ENCODE measurements at regions not wholly inside any gene's neighbourhood (a gene's known extent, or its start where the extent isn't known, plus 50 kb on each side); places are given as distances from the start of the nearest gene placed in this dataset.

DNA sequence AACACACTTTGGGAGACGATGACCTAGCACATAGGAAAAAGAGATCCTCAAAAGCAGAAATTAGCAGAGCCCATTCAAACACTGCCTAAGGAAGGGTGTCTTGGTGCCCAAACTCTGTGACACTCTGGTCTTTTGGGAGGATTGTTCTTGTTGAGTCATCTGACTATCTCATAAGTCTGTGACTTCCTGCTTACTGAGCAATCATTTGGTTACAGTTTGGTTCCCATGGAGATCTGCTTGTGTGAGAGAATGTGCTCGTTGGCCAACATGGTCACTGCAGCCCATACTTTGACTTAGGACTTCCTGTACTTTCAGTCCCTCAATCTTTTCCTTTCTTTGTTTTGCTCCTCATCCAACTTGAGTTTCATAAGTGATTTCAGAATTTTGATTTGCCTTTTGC lies 602.9 kb downstream of the NYAP2 start:
- DNase-seq: no peak

DNA sequence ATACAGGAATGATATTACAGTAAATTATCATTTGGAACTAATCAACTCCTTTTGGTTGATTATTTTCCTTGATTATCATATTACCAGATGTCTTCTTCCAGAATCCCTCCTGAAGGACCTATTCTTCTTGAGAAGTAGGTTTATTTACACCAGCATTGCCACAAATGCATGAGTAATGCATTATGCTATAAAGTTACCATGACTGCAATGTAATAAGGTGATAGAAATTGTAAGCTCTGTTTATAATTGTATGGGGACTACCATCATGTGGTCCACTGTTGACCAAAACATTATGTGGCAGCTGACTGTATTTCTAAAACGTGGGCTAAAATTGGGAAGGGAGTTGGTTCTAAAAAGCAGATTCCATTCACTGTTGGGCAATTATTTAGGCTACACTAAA lies 602.2 kb downstream of the NYAP2 start:
- no peak for DNase-seq

GRCh38 chr2:225999692-226000091 lies 600.2 kb downstream of the NYAP2 start:
- no peak for DNase-seq

GRCh38 chr2:225998653-225999052 lies 599.1 kb downstream of the NYAP2 start:
- DNase-seq: no peak

DNA sequence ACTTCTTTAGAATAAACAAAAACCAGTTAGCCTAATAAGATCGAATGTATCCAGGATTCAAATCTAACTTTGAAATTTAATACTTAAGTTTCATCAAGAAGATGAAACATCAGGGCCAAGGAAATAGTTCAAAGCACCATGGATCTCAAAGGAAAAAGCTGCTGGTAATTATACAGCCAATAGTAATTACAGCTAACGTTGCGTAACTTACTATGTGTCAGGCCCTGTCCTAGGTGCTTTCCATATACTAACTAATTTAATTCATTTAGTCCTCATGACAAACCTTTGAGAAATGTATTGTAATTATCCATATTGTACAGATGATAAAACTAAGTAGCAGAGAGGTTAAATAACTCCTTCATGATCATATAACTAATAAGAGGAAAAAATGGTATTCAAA lies 598.6 kb downstream of the NYAP2 start:
- DNase-seq: no peak

GRCh38 chr2:225996462-225996828 lies 596.9 kb downstream of the NYAP2 start:
- no peak for DNase-seq

GRCh38 chr2:225995796-225996461 lies 596.4 kb downstream of the NYAP2 start:
- DNase-seq: no peak

DNA sequence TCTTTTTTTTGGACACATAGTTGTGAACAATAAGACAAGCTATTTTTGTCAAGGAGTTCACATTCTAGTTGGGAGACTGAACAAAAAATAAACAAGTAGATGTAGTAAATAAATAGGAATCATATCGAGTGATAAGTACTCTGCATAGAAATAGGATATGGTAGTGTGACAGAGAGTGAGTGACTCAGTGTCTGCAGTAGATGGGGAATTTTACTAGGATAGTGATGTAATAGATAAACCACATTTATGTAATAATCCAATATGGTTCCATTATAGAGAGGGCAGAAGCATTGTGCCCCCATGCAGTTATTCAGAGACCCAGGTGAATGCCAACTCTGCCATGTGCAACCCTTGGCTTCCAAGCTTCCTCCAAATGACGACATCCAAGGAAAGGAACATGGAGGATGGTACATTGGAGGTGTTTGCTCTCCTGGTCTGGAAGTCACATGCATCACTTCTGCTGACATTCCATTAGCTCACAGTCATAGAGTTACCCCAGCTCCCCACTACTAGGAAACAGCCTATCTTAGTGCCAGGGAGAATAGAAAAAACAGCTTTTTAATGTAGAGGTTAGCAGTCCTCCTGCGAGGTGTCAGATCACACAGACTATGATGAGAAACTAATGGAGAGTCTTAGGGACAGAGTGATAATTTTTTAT lies 595.4 kb downstream of the NYAP2 start:
- no peak for DNase-seq

DNA sequence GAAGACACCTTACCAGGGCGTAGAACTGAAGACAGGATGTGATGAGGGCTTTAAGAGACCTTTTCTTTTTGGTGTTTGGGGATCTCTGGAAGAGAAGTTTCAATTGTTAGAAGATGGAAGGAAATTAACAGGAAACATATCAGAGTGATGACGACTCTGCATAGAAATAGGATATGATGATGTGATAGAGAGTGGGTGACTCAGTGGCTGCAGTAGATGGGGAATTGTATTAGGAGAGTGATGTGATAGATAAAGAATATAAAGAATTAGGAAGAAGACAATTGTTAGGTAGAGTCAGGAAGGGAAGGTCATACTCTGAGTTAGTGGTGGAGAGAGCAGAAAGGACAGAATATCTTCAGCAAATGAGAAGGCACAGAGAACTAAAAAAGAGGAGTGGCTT lies 593.9 kb downstream of the NYAP2 start:
- no peak for DNase-seq

- no peak for DNase-seq
Observed at GRCh38 chr2:225989809-225990208, 590.3 kb downstream of the NYAP2 start.

DNA sequence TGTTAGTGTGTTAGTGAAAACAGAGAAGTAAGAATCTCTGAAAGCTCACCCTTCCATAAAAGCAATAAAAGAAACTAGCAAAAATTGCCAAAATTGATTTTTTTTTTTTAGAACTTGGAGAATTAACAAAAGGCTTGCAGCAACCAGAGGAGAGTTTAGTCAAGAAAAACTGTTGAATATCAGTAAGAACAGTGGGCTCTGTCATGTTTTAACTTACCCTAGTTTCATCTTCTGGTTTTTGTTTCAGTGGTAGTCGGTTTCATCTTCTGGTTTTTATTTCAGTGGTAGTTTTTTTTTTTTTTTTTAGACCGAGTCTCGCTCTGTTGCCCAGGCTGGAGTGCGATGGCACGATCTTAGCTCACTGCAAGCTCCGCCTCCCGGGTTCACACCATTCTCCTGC lies 580.9 kb downstream of the NYAP2 start:
- no peak for DNase-seq

DNA sequence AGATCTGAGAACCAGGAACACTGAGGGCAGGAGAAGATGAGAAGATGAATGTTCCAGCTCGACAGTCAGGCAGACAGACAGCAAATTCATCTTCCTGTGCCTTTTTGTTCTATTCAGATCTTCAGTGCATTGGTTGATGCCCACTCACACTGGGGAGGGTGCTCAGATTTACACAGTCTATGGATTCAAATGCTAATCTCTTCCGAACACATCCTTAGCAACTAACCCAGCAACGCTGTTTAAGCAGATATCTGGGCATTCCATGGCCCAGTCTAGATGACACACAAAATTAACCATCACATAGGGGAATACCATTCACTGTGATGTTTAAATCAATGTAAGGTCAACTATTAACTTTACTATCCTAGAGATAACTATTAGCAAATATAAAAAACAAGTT lies 571.9 kb downstream of the NYAP2 start:
- DNase-seq: no peak

GRCh38 chr2:225948903-225949302 lies 549.4 kb downstream of the NYAP2 start:
- no peak for DNase-seq

GRCh38 chr2:225938991-225939390 lies 539.5 kb downstream of the NYAP2 start:
- no peak for DNase-seq

DNA sequence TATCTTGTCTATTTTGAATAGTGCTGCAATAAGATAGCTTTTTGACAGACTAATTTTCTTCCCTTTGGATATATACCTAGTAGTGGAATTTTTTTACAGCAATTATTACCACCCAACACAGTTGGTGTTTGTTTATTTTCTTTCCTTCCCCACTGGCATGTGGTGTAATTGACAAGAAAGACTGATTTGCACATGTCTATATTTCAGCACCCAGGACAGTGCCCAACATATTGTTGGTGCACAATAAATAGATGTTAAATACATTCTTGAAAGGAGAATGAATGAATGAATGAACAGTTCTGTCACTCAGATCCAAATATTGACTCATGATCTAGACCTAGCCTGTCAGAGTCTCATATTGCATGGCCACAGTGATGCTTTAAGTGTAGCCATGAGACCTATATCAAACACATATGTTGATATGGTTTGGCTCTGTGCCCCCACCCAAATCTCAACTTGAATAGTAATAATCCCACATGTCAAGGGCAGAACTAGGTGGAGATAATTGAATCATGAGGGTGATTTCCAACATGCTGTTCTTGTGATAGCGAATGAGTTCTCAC lies 538.2 kb downstream of the NYAP2 start:
- DNase-seq: no peak

- no peak for DNase-seq
Observed at GRCh38 chr2:225932811-225933413, 533.4 kb downstream of the NYAP2 start.

- no peak for DNase-seq
Observed at GRCh38 chr2:225930687-225931086, 531.2 kb downstream of the NYAP2 start.

GRCh38 chr2:225920621-225921220 lies 521.2 kb downstream of the NYAP2 start:
- DNase-seq: no peak

- DNase-seq: no peak
Observed at GRCh38 chr2:225916692-225917091, 517.2 kb downstream of the NYAP2 start.

DNA sequence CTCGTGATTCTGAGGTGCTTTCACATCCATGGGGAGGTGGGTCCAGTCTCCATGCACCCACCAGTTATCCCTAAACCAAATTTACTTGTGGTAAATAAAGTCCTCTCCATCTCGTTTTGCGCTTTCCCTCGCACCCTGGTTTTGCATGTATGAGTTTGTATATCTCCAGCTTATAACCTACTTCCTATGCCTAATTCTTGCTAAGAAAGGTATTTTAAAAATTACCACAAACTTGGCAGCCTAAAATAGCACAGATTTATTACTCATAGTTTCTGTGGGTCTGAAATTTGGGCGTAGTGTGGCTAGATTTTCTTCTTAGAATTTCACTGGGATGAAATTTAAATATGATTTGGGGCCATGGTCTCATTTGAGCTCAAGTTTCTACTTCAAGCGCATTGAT lies 511.5 kb downstream of the NYAP2 start:
- no peak for DNase-seq

DNA sequence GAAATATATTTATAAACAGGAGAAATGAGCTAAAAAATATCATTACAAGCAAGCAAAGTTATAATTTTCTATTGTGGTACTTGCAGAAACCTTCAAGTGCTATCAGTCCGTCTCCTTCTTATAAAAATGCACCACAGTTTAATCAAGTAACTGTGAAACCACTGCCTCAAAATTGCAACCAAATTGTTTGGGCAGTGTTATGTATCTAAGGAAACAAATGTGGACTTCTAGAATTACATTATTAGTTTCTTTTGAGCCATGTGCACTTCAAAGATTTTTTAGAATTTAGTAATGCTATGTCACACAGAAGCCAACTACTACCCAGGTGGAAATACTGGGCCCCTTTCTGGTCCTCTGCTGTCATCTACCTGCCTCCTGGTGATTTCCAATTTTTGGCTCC lies 495.6 kb downstream of the NYAP2 start:
- no peak for DNase-seq

DNA sequence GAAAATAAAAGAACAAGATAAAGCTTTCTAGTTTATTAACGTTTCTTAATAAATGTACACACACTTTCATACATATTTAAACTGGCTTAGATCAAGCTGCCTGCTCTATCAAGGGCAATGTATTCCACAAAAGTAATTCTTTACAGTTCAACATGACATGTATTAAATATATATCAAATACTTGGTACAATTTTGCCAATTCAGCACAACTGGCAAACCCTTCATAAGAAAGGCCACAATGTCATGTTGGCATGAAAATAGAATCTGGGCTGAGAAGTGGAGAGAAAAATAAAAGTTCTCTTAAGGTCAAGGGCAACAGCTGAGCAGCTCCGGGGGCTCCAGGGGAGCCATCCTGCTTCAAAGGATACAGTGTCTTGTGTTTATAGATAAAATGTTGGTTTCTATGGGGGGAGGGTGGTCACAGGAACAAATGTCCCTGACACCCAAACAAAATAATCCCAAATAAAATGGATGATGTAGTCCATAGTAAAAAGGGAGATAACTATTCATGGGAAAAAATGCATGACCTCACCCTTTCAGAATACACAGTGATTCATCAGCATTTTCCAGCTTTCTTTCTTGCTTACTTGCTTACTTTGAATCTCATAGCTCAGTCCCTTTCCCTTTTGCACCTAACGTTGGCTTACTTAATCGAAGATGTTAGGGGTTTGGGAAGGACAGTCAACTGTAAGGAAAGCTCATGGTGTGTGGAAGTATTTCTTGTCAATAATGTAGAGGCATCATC lies 494.9 kb downstream of the NYAP2 start:
- no peak for DNase-seq

- DNase-seq: no peak
Observed at GRCh38 chr2:225893151-225893550, 493.6 kb downstream of the NYAP2 start.
